GM12891 (cell line): ENCODE measurements at regions not wholly inside any gene's neighbourhood (a gene's known extent, or its start where the extent isn't known, plus 50 kb on each side); places are given as distances from the start of the nearest gene placed in this dataset.

Source experiments
- DNase-seq: peaks from one replicate; pipeline ENCODE4 v3.0.0; 2011; ENCODE audit warnings: low spot score; ENCODE audit not compliant: insufficient read length
- FAIRE-seq: peaks from 2 replicates; lab custom pipeline; 2011; peaks lifted over from hg19 to GRCh38; lab: Jason Lieb, UNC
- PAX5 ChIP-seq: IDR thresholded peaks from 2 replicates; pipeline ENCODE4 v1.6.1; 2011; ENCODE audit warnings: low read length, moderate library complexity, mild to moderate bottlenecking; ENCODE audit not compliant: insufficient read depth, severe bottlenecking
- POLR2A ChIP-seq: IDR thresholded peaks from 2 replicates; pipeline ENCODE4 v1.6.1; 2011; ENCODE audit warnings: low read depth, low read length, control low read depth
- POLR2AphosphoS5 ChIP-seq: IDR thresholded peaks from 2 replicates; pipeline ENCODE4 v1.6.1; 2011; ENCODE audit warnings: low read depth, low read length, control low read depth
- POU2F2 ChIP-seq: IDR thresholded peaks from 2 replicates; pipeline ENCODE4 v1.6.1; 2011; ENCODE audit warnings: low read depth, mild to moderate bottlenecking, control low read depth, low read length, moderate library complexity
- SPI1 ChIP-seq: IDR thresholded peaks from 2 replicates; pipeline ENCODE4 v1.6.1; 2011; ENCODE audit warnings: low read depth, low read length, control low read depth
- TAF1 ChIP-seq: IDR thresholded peaks from 2 replicates; pipeline ENCODE4 v1.6.1; 2011; ENCODE audit warnings: low read depth, low read length, control low read depth

GRCh38 chr2:88832992-88833389 lies 141.5 kb downstream of the RPIA start:
- FAIRE-seq (no peak), DNase-seq (no peak)
- no peak for TF ChIP-seq POU2F2
- no peak for TF ChIP-seq SPI1
- no peak for TF ChIP-seq PAX5
- TF ChIP-seq POLR2A: no peak
- no peak for TF ChIP-seq POLR2AphosphoS5
- no peak for TF ChIP-seq TAF1

GRCh38 chr2:88834376-88834775 lies 142.9 kb downstream of the RPIA start:
- no peak for FAIRE-seq
- TF ChIP-seq PAX5: no peak
- TF ChIP-seq POLR2AphosphoS5: 0 out of 2 replicates have a peak, but pooled peaks have one; percentile 10
- no peak for TF ChIP-seq TAF1
- no peak for TF ChIP-seq SPI1
- TF ChIP-seq POU2F2: no peak
- TF ChIP-seq POLR2A: no peak

GRCh38 chr2:88834866-88835265 lies 143.4 kb downstream of the RPIA start:
- DNase-seq (no peak), FAIRE-seq (peak; percentile 41)
- TF ChIP-seq SPI1 (no peak), TAF1 (no peak), POLR2AphosphoS5 (no peak), PAX5 (no peak), POLR2A (no peak), POU2F2 (no peak)

More at GRCh38 chr2:88834376-88834775, 142.9 kb downstream of the RPIA start:
- DNase-seq: no peak

- 0 out of 2 replicates have a peak, but pooled peaks have one; percentile 70 for TF ChIP-seq TAF1
- no peak for TF ChIP-seq POU2F2
- TF ChIP-seq POLR2A: peak; percentile 68; the same call in 1 of the 2 replicates
- no peak for TF ChIP-seq SPI1
- TF ChIP-seq PAX5: no peak
- TF ChIP-seq POLR2AphosphoS5: peak; percentile 72; the same call in 1 of the 2 replicates
- DNase-seq (no peak), FAIRE-seq (peak; percentile 87)
These were observed 144.3 kb downstream of the RPIA start for GRCh38 chr2:88835726-88836125.

- DNase-seq (no peak), FAIRE-seq (peak; percentile 9)
- TF ChIP-seq POLR2AphosphoS5: no peak
- TF ChIP-seq SPI1: no peak
- no peak for TF ChIP-seq TAF1
- TF ChIP-seq POU2F2: no peak
- TF ChIP-seq PAX5: no peak
- no peak for TF ChIP-seq POLR2A
These were observed 144.9 kb downstream of the RPIA start for GRCh38 chr2:88836351-88836750.

GRCh38 chr2:88837511-88838160 lies 146.2 kb downstream of the RPIA start:
- no peak for FAIRE-seq
- DNase-seq: no peak
- TF ChIP-seq TAF1: no peak; the same call in 1 of the 2 replicates
- no peak for TF ChIP-seq POLR2A
- no peak for TF ChIP-seq POU2F2
- TF ChIP-seq POLR2AphosphoS5: no peak; the same call in none of the 2 replicates
- TF ChIP-seq PAX5: no peak
- TF ChIP-seq SPI1: no peak

GRCh38 chr2:88838165-88838635 lies 146.7 kb downstream of the RPIA start:
- TF ChIP-seq POLR2AphosphoS5 (peak; percentile 92), PAX5 (no peak), TAF1 (peak; percentile 82), SPI1 (peak; percentile 85), POU2F2 (peak; percentile 89), POLR2A (peak; percentile 91)
- FAIRE-seq (peak; percentile 98), DNase-seq (no peak)

GRCh38 chr2:88841224-88841929 lies 149.9 kb downstream of the RPIA start:
- DNase-seq (no peak), FAIRE-seq (peak; percentile 95)
- peak; percentile 66 for TF ChIP-seq POU2F2
- no peak for TF ChIP-seq SPI1
- TF ChIP-seq POLR2AphosphoS5: peak; percentile 72
- TF ChIP-seq TAF1: peak; percentile 69; the same call in 1 of the 2 replicates
- TF ChIP-seq PAX5: peak; percentile 85
- TF ChIP-seq POLR2A: peak; percentile 81

- TF ChIP-seq POLR2AphosphoS5 (peak; percentile 68), POU2F2 (peak; percentile 49; the same call in 1 of the 2 replicates), TAF1 (0 out of 2 replicates have a peak, but pooled peaks have one; percentile 52), POLR2A (peak; percentile 63; the same call in 1 of the 2 replicates), PAX5 (no peak)
- FAIRE-seq (peak; percentile 86), DNase-seq (no peak)
These were observed 151.4 kb downstream of the RPIA start for GRCh38 chr2:88842656-88843460.
